ENCODE measurements at regions not wholly inside any gene's neighbourhood (a gene's known extent, or its start where the extent isn't known, plus 50 kb on each side); places are given as distances from the start of the nearest gene placed in this dataset.
A peak's percentile ranks its signal among the peaks of the same experiment; 100 is the strongest.

- TF ChIP-seq CTCF (IDR thresholded peaks at IDR 0.05; ENCODE audit: control extremely low read depth in 1 of 3, insufficient read depth in 1 of 3, low read depth in 1 of 3, low read length in 3 of 3) (peak in 2 of 3 experiments; percentile 35 to 52; a peak in 2 of 4 replicates), EP300 (IDR thresholded peaks at IDR 0.05; ENCODE audit: borderline replicate concordance in 1 of 2, low read depth in 2 of 2, low read length in 2 of 2) (no peak), SP2 (IDR thresholded peaks at IDR 0.05; ENCODE audit: low read length) (no peak), JUND (IDR thresholded peaks at IDR 0.05; ENCODE audit: low read length) (no peak), ATF3 (IDR thresholded peaks at IDR 0.05; ENCODE audit: insufficient read depth, low read depth, low read length) (no peak)
Measured at GRCh38 chr10:111856631-111857030, 326.9 kb downstream of the GPAM start.

Measured in H1 (cell line).